HG03196 (cell line): ENCODE measurements at regions not wholly inside any gene's neighbourhood (a gene's known extent, or its start where the extent isn't known, plus 50 kb on each side); places are given as distances from the start of the nearest gene placed in this dataset.

Source experiments
- ATAC-seq: cut with Tn5 transposase; IDR thresholded peaks from one replicate; pipeline ENCODE4 v1.9.1; 2021; ENCODE audit not compliant: unreplicated experiment

DNA sequence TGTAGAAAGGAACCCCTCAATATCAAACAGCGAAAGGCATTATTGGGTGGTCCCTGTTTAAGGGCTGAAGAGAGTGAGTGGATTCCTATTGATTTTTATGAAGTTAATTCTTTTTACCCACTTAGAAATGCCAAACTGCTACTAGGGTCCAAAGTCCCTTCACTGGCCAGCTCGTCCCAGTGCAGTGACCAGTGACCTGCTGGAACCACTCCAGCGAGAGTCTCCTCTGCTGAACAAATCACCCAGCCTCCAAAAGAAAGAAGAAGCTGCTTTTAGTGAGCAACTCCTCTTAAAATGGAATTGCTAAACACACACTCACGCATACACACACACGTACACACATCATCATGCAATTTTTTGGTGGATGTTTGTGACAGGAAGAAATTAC is 198.2 kb upstream of the PLEKHG7 start:
- ATAC-seq: no peak

DNA sequence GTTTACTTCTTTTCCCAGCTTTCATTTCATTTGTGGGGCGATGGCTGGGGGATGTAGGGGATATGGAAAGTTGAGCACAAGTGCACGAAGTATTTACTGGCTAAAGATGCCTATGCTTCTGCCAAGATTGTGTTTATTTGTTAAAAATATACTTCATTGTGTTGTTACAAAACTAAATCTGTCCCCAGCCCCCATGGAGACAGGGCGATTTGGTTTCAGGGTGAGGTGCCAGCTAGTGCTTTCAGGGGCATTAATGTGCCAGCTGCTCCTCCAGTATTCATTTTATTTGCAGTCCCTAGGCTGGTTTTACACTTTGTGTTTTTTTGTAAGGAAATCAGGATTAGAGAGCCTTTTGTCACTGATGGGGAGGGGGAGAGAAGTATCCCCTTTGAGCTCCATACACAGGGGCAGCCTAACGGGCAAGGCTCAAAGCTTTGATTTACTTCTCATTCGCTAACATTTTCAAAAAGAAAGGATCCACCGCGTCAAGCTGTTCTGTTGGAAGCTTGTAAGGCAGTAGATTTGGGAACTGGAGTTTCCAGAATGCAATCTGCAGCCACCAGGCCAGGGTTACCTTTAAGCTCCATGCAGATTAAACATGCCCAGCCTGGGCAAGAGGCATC is 198.7 kb upstream of the PLEKHG7 start:
- ATAC-seq: no peak

DNA sequence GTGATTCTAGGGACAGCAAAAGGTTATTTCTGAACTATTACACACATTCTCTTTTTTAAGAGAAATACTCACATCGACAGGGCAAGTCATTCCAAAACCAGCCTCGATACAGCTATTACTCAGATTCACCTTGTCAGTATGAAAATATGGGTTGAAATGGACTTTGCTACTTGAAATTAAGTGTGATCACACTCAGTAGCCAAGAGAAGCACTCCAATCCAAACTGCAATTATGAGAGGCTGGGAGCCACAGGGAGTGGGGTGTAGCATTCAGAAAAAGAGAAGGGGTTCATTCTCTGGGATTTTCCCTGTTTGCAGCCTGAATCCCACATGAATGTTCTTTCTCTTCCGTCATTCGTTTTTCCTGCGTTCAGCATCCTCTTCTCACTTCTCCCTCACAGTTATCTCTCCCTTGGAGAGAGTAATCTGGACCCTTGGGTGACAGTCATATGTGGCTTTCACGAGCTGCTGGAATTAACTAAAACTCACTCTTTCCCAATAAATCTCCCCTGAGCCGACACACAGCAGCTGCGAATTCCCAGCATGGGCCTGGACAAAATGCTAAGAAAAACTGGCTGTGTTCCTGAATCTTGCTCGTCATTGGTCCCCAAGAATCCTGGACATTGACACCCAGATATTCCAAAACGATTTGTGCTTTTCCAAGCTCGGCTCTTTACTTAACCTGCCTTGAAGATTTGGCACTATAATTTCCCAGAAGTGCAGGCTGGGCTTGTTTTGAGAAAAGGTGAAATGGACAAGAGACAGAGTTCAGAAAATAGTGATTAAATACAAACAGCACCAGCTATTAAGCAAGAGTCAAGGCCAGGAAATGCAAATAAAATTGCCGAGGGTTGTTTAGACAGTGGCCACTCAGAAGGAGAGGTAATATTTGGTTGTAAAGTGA is 199.5 kb upstream of the PLEKHG7 start:
- ATAC-seq: peak; percentile 55

DNA sequence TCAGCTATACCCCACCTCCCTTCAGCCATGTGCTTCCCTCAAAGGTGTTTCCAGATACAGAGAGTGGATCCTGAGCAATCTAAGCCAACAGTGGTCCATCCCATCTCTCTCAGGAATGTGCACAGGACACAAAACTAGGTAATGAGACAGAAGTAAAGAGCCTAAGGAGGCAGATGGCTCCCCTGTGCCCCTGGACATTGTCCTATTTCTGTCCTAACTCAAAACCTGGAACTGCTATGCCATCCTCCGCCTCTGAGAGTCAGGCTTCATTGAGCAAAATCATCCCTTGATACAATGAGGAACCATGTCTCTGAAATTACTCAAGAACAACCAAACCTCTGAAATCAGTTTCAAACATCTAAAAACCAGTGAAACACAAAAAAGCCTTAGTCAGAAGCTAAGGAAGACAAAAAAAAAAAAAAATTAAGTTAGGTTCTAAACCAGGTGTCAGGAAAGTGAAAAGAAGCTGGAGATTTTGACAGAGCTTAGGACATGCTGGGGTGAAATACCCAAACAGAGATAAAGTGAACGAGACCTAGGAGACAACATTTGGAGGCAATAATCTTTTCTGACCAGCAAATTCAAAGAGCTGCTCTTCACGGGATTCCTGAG is 200.3 kb upstream of the PLEKHG7 start:
- peak; percentile 52 for ATAC-seq

DNA sequence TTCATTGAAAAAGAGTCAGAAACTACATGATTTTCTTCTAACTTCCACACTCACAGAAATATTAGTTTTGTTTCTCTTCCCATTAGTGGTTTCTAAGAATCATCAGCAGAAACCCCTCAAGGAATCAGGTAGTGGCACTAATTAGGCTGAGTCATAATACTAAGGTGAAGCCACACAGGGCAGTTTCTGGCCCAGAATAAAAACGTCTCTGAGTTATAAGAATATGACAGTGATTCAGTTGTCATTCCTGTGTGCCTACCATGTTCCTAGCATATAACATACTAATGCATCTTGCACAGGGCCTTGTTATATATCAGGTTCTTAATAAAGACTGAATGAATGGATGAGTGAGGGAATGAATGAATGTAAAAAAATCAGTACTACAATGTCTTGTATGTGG is 206.0 kb upstream of the PLEKHG7 start:
- ATAC-seq: peak; percentile 50

DNA sequence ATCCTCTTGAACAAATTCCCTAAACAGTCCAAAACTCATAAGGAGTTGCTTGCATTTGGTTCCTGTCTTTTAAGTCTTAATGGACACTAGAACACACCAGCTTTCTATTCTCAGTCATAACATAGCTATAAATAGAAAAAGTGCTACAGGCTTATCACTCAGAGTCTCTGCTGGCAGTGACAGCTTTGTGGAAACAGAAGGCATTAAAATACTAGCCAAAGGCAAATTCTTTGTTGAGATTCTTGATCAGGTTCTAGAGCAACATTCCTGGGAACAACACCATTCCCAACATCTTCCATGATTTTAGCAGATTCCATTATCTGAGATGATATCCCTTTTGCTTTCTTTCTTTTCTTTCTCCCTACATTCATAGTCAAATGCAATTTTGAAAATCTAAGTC is 207.7 kb upstream of the PLEKHG7 start:
- ATAC-seq: peak; percentile 44

DNA sequence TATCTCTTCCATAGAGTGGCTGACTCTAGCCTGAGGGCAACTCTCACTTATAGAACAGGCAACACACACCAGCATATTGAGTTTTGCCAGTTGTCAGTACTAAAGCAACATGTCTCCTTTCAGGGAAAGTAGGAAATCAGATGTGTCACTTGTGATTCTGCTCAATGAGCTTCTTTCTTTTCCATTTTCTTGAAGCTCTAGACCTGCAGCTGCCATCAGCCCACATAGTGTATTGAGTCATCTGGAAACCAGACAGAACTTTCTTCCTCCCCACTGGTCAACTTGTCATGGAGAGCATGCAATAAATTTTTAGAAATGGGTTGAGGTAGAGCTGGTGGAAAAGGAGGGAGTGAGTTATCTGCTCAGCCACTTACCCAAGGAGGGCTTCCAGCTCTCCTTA is 209.0 kb upstream of the PLEKHG7 start:
- ATAC-seq: peak; percentile 45

DNA sequence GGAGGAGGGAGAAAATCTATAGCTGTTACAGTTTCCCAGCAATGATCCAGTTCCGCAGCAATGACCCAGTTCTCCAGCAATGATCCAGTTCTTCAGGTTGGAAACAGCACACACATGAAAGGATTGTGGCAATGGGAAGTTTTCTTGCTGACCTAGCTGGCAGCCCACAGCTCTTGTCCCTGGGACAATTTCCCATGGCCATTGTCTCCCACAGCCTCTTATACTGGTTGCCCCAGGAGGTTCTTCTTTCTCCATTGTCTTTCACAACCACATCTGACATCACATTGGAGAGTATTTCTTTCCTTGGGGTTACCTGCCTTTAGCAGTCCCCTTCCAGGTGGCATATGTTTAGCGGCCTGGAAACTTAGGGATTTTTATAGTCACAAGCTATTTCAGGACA is 209.8 kb upstream of the PLEKHG7 start:
- ATAC-seq: no peak

DNA sequence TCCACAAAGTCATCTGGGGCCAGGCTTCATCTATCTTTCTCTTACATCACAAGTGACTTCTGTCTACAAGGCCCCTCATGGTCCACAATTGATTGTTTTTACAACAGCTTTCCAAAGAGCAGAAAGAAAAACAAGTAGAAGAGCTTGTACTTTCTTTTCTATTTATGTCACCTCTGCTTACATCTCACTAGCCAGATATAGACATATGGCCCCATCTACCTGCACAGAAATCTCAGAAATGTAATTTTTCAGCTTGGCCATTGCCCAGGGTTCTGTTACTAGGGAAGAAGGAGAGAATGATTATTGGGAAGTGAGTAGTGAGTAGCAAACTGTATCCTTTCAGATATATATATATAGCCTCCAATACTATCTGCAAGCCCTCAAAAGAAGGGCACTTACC is 210.5 kb upstream of the PLEKHG7 start:
- ATAC-seq: no peak

DNA sequence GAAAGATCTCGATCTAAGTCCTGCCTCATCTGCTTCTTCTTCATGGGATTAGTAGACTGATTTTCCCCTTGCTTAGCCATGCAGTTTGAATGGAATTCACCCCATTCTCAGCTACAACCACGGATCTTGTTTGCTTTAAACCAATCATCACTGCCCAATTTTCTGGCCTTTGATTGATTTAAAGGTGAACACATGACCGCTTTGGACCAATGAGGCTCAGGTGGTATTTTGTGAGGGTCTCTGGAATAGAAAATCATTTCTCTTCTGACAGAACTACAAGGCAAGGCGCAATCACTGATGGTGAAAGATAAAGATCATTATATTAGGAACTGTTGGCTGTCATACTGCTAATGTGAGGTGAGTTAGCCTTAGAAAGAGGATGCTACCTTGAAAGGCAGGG is 213.0 kb upstream of the PLEKHG7 start:
- no peak for ATAC-seq

DNA sequence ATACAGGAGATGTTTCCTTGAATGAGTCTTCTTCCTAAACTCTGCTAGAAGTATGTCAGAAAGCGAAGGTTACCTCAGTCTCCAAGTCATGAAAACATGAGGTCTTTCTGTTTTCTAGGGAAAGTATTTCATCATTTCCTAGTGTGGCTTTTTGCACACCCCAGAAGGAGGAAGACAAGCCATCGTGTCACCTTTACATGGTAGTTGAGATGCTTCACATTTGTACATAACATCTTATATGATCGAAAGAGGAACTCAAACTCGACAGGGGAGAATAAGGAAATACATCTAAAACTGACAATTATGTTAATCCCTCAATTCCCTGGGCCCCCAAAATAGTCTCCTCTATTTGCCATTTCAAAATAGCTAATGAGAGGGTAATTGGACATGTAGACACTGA is 214.1 kb upstream of the PLEKHG7 start:
- no peak for ATAC-seq

DNA sequence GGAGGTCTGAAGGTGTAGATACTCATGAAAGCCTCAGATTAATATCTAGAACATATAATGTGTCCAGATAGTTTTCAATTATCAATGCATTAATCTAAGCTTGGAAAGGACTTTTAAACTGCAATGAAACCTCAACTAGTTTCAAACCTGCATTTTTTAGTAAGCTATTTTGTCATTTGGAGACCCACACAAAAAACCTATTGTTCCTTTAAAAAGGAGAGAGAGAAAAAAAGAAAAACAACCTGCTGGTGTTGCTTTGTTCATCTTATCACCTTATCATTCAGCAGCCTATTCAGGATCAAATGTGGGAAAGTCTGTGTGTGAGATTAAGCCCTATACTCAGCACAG is 215.7 kb upstream of the PLEKHG7 start:
- ATAC-seq: no peak

DNA sequence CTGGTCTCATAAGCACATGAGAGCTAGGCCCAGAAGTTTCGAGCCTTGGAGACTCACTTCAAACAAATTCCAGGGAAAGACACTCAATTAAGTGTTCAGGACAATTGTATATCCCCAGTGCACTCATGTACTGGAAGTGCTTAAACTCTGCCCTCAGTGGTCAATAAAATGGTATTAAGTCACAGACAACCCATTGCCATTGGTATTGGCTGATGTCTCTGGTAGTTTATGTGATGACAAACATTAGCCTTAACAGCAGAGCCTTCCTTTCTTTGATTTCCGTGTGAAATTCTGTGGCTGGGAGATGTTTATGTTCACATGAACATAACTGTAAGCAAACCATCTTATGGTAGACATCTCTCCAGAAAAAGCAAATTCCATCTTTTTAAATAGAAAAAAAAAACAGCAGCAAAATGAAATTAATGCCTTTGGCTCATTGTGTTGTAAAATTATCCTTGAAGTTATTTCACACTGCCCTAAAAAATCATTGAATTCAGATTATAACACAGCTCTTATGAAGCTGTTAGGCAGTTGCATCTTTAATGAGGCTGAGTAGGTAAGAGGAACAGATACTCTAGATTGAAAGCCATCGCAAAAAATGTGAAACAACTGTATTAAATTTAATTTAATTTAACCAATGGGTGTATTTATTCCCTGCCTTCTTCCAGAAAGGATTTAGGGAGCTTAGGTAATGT is 216.2 kb upstream of the PLEKHG7 start:
- ATAC-seq: no peak

DNA sequence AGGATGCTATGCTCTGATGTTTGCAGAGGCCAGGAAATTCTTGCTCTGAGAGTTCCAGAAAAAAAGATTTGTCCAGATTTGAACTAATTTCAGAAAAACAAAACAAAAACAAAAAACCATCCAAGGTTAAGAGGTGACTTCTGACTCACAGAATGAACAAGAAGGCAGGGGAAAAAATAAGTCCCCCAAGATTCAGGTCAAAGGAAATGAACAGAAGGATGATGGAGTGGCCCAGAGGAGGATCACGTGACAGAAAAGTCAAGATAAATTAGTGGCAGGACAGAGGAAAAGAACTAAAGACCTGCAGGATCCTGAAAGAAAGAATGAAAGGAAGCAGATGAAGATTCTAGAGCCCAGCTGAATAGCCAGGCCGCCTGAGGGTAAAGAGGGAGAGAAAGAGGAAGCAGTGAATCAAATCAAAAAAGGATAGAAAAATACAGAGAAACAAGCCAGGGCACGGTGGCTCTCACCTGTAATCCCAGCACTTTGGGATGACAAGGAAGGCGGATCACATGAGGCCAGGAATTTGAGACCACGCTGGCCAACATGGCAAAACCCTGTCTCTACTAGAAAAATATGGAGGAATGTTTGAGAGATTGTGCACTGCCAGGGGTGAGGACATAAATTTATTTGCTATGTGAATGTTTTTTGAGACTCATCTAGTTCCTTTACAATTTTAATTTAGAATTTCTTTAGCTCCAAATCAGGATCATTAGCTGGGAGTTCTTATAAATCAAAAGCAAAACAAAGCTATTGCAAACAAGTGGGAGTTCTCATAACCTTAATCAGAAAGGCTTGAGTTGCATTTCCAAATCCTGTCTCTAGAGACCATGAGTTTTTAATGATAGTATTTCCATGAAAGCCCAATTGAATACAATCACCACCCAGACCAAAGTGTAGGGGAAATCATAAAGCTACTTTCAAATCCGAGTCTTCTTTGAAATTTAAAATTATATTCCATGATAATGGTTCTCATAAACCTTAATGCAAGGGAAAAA is 217.1 kb upstream of the PLEKHG7 start:
- ATAC-seq: no peak

DNA sequence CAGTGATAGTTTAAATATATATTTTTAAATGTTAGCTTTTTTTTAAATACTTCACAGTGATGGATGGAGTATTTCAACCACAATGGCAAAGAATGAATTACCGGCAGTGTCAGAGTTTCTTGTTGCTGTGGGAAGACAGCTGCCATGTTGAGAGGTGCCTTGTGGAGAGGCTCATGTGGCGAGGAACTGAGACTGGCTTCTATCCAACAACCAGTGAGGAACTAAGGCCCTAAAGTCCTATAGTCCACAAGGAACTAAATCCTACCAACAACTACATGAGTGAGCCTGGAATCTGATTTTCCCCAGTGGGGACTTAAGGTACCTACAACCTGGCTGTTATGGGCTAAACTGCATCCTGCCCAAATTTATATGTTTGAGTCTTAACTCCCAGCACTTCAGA is 220.2 kb upstream of the PLEKHG7 start:
- no peak for ATAC-seq

DNA sequence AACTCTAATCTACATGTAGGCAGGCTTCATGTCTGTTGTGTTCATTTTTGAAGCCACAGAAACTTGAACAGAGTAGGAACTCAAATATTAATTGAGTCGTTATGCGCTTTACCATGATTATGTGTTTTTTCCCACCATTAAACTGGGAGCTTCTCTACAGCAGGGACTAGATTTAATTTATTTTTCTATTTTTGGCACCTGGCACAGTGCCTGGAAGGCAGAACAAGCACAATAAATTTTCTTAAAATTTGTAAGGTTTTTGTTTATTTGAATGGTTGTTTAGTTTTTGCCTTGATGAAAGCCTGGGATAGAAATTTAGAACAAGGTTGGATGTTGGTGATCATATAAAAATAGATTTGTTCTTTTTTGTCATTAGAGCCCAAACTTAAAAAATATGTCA is 221.7 kb upstream of the PLEKHG7 start:
- no peak for ATAC-seq

DNA sequence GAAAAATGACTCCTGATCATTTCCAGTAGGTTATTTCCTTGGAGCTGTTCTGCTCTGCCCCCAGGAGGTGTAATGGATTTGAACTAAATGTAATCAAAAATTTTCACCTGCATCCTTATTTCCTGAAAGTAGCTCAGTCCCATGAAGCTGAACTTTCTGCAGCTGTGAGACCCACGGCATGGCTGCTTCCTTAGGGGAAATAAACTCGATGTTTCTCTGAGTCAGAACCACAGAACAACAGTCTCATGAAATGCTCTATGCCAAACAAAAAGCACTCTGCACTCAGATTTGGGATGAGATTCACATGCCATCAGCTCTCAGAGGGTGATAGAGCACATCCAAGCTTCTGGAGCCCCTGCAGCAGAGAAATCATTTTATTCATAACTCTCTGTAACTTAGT is 224.1 kb upstream of the PLEKHG7 start:
- ATAC-seq: no peak

DNA sequence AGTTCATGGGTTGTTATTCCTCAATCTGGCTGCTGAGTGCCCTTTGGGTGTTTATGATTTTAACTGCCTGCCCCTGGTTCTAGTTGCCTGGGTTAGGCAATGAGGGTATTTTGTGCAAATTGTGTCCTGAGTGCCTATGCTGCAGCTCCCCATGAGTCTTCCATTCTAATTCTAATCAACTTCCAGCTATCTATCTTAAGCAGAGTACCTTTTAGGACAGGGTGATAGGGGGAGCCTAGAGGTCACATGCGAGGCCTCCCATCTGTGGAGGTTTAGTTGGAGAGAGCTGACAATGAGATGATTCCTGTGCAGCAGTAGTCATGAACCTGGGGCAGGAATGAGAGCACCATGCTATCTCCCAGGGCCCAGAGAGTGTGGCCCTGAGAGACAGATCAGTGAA is 225.9 kb upstream of the PLEKHG7 start:
- ATAC-seq: no peak

DNA sequence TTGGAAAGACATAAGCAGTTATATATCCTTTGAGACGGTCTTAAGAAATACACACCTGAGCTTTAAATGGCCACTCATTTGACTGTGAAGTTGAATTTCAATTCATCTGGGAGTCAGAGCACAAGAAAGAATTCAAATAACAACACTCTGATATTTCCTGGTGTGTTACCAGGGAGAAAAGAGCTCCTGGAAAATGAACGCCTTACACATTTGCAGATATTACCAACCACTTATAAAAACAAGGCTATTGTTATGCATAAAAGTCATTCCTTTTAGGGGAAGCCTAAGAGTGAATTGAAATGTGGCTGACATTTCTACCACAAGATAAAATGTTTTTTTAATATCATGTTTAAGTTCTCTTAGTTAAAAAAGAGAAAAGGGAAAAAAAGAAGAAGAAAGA is 229.2 kb upstream of the PLEKHG7 start:
- ATAC-seq: no peak

DNA sequence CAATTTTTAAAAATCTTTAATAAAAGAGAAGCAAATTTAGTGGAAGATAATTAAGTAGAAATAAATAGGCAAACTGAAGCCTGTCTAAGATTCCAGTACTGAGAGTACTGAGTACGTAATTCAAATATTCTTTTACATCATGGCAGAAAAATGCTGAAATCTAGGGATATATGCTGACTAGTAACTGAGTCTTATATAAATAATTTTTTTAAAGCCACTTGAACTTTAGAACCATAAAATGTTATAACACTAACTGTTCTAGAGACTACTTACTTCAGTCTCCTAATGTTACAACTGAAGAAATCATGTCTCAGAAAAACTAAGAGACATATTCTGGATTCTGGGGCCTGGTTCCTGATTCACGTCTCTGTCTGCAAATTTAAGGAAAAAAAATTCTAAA is 230.6 kb upstream of the PLEKHG7 start:
- no peak for ATAC-seq

DNA sequence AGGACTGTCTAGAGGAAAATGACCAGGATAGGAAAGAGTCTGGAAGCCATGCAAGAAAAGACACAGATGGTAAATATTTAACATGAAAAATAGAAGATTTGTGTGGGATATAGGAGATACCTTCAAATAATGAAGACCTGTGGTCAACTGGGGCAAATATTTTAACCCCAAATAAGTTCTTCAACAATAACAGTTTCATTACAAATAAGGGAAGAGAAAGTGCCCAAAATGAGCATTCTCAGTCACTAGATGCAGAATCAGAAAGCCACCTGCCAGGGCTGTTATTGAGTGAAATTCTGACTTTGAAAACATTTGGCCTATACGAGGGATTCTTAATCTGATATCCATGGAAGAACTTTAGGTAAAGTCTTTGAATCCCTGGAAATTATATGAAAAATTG is 231.2 kb upstream of the PLEKHG7 start:
- peak; percentile 47 for ATAC-seq
